ENCODE measurements at regions not wholly inside any gene's neighbourhood (a gene's known extent, or its start where the extent isn't known, plus 50 kb on each side); places are given as distances from the start of the nearest gene placed in this dataset.

DNA sequence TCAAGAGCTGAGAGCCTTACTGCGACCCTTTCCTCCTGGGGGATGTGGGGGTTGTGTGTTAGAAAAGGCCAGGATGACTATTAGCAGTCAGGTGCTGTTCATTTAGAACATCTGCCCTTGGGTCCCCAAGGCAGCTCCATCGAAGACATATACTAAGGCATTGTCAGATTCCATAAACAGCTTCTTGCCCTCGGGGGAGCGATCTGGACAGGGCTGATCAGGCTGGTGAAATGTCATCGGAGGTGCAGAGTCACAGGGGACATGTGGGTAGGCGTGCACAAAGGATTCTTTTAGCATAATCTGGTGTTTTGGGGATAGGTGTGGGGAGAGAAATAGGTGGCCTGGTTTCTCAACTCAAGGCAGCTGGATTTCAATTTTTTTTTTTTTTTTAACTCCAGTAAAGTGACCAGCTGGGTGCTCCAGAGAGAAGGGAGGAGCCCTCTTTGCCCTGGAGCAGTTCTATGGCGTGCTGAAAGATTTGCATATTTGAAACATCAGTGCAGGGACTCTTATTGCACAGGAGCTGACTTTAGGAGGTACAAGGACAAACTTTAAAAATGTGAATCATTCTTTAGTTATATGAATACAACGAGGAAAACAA, 160.1 kb downstream of the SUDS3 start:
- H3K4me1 Mint-ChIP-seq = no peaks in the 10 kb centered on the region
- no peaks in the 10 kb centered on the region for H3K9me3 Mint-ChIP-seq (ENCODE audit: insufficient read depth)
- Histone ChIP-seq H3K4me1 (ENCODE audit: control insufficient read depth in 2 of 2, insufficient read depth in 2 of 2, low read length in 2 of 2) (no peaks in the 10 kb centered on the region), H3K27ac (ENCODE audit: low read length in 2 of 2) (no peak overlapping the region), H3K9ac (ENCODE audit: low read length) (no peak overlapping the region), H3K36me3 (replicated peaks in 1 of 2; ENCODE audit: control extremely low read depth in 1 of 2, control insufficient read depth in 1 of 2, extremely low read depth in 1 of 2, insufficient read depth in 2 of 2, low read length in 1 of 2) (no peaks in the 10 kb centered on the region), H3K4me3 (ENCODE audit: control extremely low read depth in 1 of 5, extremely low read depth in 1 of 5, insufficient read depth in 1 of 5, low read depth in 2 of 5, low read length in 4 of 5) (no peak overlapping the region), H3K4me2 (replicated peaks; ENCODE audit: low read depth, low read length, poor library complexity, severe bottlenecking) (no peak overlapping the region), H3K27me3 (replicated peaks in 1 of 4; ENCODE audit: control extremely low read depth in 1 of 4, control insufficient read depth in 3 of 4, insufficient read depth in 4 of 4, low read length in 3 of 4) (peaks cover 0 to 3% (median 0%) of the 10 kb centered on the region in 4 experiments), H3K9me3 (ENCODE audit: control extremely low read depth in 1 of 3, control insufficient read depth in 2 of 3, insufficient read depth in 1 of 3, low read length in 2 of 3) (peaks cover 0 to 3% (median 0%) of the 10 kb centered on the region in 3 donors), H3K79me2 (ENCODE audit: control insufficient read depth, insufficient read depth, low read length) (no peaks in the 10 kb centered on the region), H4K20me1 (ENCODE audit: control insufficient read depth, insufficient read depth, low read length, poor library complexity, severe bottlenecking) (no peaks in the 10 kb centered on the region), H2AFZ (ENCODE audit: insufficient read depth, low read depth, low read length, poor library complexity, severe bottlenecking) (no peak overlapping the region)
- no peak overlapping the region for H3K4me3 Mint-ChIP-seq
- TF ChIP-seq EZH2 (IDR thresholded peaks at IDR 0.05; ENCODE audit: borderline replicate concordance, insufficient read depth, low read depth, low read length, poor library complexity, severe bottlenecking) = no peak
- TF ChIP-seq, protein P1, sequence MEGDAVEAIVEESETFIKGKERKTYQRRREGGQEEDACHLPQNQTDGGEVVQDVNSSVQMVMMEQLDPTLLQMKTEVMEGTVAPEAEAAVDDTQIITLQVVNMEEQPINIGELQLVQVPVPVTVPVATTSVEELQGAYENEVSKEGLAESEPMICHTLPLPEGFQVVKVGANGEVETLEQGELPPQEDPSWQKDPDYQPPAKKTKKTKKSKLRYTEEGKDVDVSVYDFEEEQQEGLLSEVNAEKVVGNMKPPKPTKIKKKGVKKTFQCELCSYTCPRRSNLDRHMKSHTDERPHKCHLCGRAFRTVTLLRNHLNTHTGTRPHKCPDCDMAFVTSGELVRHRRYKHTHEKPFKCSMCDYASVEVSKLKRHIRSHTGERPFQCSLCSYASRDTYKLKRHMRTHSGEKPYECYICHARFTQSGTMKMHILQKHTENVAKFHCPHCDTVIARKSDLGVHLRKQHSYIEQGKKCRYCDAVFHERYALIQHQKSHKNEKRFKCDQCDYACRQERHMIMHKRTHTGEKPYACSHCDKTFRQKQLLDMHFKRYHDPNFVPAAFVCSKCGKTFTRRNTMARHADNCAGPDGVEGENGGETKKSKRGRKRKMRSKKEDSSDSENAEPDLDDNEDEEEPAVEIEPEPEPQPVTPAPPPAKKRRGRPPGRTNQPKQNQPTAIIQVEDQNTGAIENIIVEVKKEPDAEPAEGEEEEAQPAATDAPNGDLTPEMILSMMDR (IDR thresholded peaks at IDR 0.05) = no peak
- intact Hi-C loops (cut with micrococcal nuclease) = no loop called here
- WGBS (ENCODE audit: insufficient coverage) = 81% methylated on average over 5 of the region's 8 CpGs
- no peak overlapping the region for H3K27ac Mint-ChIP-seq
- H3K27me3 Mint-ChIP-seq = peaks cover 11% of the 10 kb centered on the region
- POLR2A ChIA-PET = no interaction called here
- CTCF ChIA-PET = no interaction called here
- ATAC-seq (ENCODE audit: low read depth) = no peak
- DNase-seq = no peak

- H3K9me3 ChIP-seq (ENCODE audit: control extremely low read depth in 1 of 3, control insufficient read depth in 2 of 3, insufficient read depth in 1 of 3, low read length in 2 of 3) = peaks cover 0 to 5% (median 0%) of the 10 kb centered on the region in 3 donors
- H4K20me1 ChIP-seq (ENCODE audit: control insufficient read depth, insufficient read depth, low read length, poor library complexity, severe bottlenecking) = no peaks in the 10 kb centered on the region
- no peak for DNase-seq
- WGBS (ENCODE audit: insufficient coverage) = 86% methylated on average over 8 of the region's 10 CpGs
- ATAC-seq (ENCODE audit: low read depth) = no peak
- no peaks in the 10 kb centered on the region for H3K4me1 ChIP-seq (ENCODE audit: control insufficient read depth in 2 of 2, insufficient read depth in 2 of 2, low read length in 2 of 2)
- no peak overlapping the region for H2AFZ ChIP-seq (ENCODE audit: insufficient read depth, low read depth, low read length, poor library complexity, severe bottlenecking)
- H3K4me3 Mint-ChIP-seq = no peak overlapping the region
- ChIA-PET CTCF (no interaction called here), POLR2A (no interaction called here)
- no peak overlapping the region for H3K27ac ChIP-seq (ENCODE audit: low read length in 2 of 2)
- H3K9ac ChIP-seq (ENCODE audit: low read length) = no peak overlapping the region
- H3K27me3 Mint-ChIP-seq = peaks cover 11% of the 10 kb centered on the region
- no peaks in the 10 kb centered on the region for H3K36me3 ChIP-seq (replicated peaks in 1 of 2; ENCODE audit: control extremely low read depth in 1 of 2, control insufficient read depth in 1 of 2, extremely low read depth in 1 of 2, insufficient read depth in 2 of 2, low read length in 1 of 2)
- no peak overlapping the region for H3K27ac Mint-ChIP-seq
- H3K4me3 ChIP-seq (ENCODE audit: control extremely low read depth in 1 of 5, extremely low read depth in 1 of 5, insufficient read depth in 1 of 5, low read depth in 2 of 5, low read length in 4 of 5) = no peak overlapping the region
- H3K27me3 ChIP-seq (replicated peaks in 1 of 4; ENCODE audit: control extremely low read depth in 1 of 4, control insufficient read depth in 3 of 4, insufficient read depth in 4 of 4, low read length in 3 of 4) = peaks cover 0 to 3% (median 0%) of the 10 kb centered on the region in 4 experiments
- no peaks in the 10 kb centered on the region for H3K9me3 Mint-ChIP-seq (ENCODE audit: insufficient read depth)
- H3K79me2 ChIP-seq (ENCODE audit: control insufficient read depth, insufficient read depth, low read length) = no peaks in the 10 kb centered on the region
- no peak overlapping the region for H3K4me2 ChIP-seq (replicated peaks; ENCODE audit: low read depth, low read length, poor library complexity, severe bottlenecking)
- intact Hi-C loops (cut with micrococcal nuclease) = no loop called here
- no peaks in the 10 kb centered on the region for H3K4me1 Mint-ChIP-seq
- TF ChIP-seq EZH2 (IDR thresholded peaks at IDR 0.05; ENCODE audit: borderline replicate concordance, insufficient read depth, low read depth, low read length, poor library complexity, severe bottlenecking) = no peak
- TF ChIP-seq, protein P1 (IDR thresholded peaks at IDR 0.05) = no peak
Observed at GRCh38 chr12:118537481-118537917, 161.1 kb downstream of the SUDS3 start.
